Activated naive CD8-positive, alpha-beta T cell treated with anti-CD3 and anti-CD28 coated beads, Interleukin-2, amount 10 ng/mL, durations not matched to agents 7 days and 5 days (primary cell): ENCODE measurements at regions not wholly inside any gene's neighbourhood (a gene's known extent, or its start where the extent isn't known, plus 50 kb on each side); places are given as distances from the start of the nearest gene placed in this dataset.

Experiments used
- ATAC-seq: fragments of 150-1000 bp; cut with Tn5 transposase; one replicate; pipeline ENCODE4 v1.10.0; 2021; ENCODE audit warnings: low read depth, moderate library complexity
- POLR2A ChIA-PET: fragments of 350-600 bp; sonication (Branson Sonifier 250); formaldehyde crosslinking; loops from one replicate; lab custom pipeline; 2021; ENCODE audit warnings: antibody characterized with exemption; lab: Charles Lee
- DNase-seq: peaks from one replicate; pipeline ENCODE4 v3.0.0; 2021
- H3K27ac Mint-ChIP-seq: one replicate; pipeline ENCODE4 v1.8.0; 2022; ENCODE audit warnings: mild to moderate bottlenecking, mixed read lengths
- H3K27me3 Mint-ChIP-seq: one replicate; pipeline ENCODE4 v1.8.0; 2022; ENCODE audit warnings: mild to moderate bottlenecking, moderate library complexity, mixed read lengths
- H3K36me3 Mint-ChIP-seq: one replicate; pipeline ENCODE4 v1.8.0; 2021; ENCODE audit warnings: mild to moderate bottlenecking, mixed read lengths
- H3K4me1 Mint-ChIP-seq: one replicate; pipeline ENCODE4 v1.8.0; 2021; ENCODE audit warnings: mixed read lengths
- H3K4me3 Mint-ChIP-seq: one replicate; pipeline ENCODE4 v1.8.0; 2022; ENCODE audit warnings: mild to moderate bottlenecking, moderate library complexity, mixed read lengths
- H3K9me3 Mint-ChIP-seq: one replicate; pipeline ENCODE4 v1.8.0; 2021; ENCODE audit warnings: mixed read lengths

GRCh38 chr5:122565331-122565730 is 209.5 kb upstream of the SNX2 start:
- Mint-ChIP-seq H3K4me3 (no peak overlapping the region), H3K36me3 (no peaks in the 10 kb centered on the region), H3K27ac (no peak overlapping the region), H3K9me3 (no peaks in the 10 kb centered on the region), H3K4me1 (no peaks in the 10 kb centered on the region), H3K27me3 (no peaks in the 10 kb centered on the region)
- POLR2A ChIA-PET = no interaction called here
- no peak for ATAC-seq
- DNase-seq = no peak

GRCh38 chr5:122576256-122577016 is 198.4 kb upstream of the SNX2 start:
- no peaks in the 10 kb centered on the region for H3K9me3 Mint-ChIP-seq
- no peaks in the 10 kb centered on the region for H3K36me3 Mint-ChIP-seq
- ATAC-seq (no peak), DNase-seq (no peak)
- H3K27me3 Mint-ChIP-seq = peaks cover 4% of the 10 kb centered on the region
- H3K4me3 Mint-ChIP-seq = no peak overlapping the region
- no peaks in the 10 kb centered on the region for H3K4me1 Mint-ChIP-seq
- H3K27ac Mint-ChIP-seq = no peak overlapping the region
- POLR2A ChIA-PET = no interaction called here

GRCh38 chr5:122581629-122582028 is 193.3 kb upstream of the SNX2 start:
- Mint-ChIP-seq H3K4me1 (no peaks in the 10 kb centered on the region), H3K9me3 (no peaks in the 10 kb centered on the region), H3K36me3 (no peaks in the 10 kb centered on the region), H3K27me3 (peaks cover 5% of the 10 kb centered on the region), H3K4me3 (no peak overlapping the region), H3K27ac (no peak overlapping the region)
- POLR2A ChIA-PET = no interaction called here
- DNase-seq (no peak), ATAC-seq (no peak)

DNA sequence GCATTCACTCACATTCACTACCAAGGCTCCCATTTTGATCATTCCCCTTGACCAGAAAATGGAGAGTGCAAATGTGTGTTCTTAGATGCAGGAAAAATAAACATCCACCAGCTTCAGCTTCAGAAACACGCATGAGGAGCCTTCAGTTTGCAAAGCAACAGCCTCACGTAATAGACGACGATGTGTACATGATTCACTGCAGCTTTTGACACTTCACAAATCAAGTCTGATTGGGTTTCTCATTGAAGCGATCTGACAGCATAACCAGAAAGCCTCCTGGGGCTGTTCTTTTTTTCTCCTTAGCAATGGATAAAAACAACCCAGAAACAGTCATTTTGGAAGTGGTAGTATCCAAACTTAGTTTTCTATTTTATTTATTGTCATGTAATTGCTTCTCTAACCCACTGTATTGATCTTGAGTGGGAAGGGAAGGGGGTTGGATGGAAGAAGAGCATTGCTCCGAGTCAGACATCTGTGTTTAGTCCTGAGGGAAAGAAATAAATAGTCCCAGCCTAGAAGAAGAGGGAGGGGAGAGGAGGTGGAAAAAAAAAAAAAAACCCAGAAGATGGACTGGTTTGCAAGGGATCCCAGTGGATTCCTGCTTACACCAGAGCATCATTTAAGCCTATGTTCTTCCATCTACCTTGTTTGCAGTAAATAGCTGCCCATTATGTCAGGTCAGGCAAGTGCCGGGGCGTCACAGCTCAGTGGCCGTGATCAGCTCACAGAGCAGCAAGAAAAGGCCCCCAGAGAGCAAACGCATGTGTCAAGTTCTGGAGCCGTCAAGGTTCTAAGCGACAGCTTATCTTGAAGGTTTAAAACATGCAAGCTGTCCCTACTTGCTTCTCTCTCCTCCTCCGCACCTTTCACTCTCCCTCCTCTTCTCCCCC is 190.2 kb upstream of the SNX2 start:
- Mint-ChIP-seq H3K27ac (no peak overlapping the region), H3K9me3 (no peaks in the 10 kb centered on the region), H3K4me1 (no peaks in the 10 kb centered on the region), H3K4me3 (no peak overlapping the region), H3K27me3 (peaks cover 5% of the 10 kb centered on the region), H3K36me3 (no peaks in the 10 kb centered on the region)
- DNase-seq (no peak), ATAC-seq (no peak)
- POLR2A ChIA-PET = no interaction called here

- H3K4me3 Mint-ChIP-seq = no peak overlapping the region
- DNase-seq (no peak), ATAC-seq (no peak)
- H3K9me3 Mint-ChIP-seq = no peaks in the 10 kb centered on the region
- peaks cover 5% of the 10 kb centered on the region for H3K27me3 Mint-ChIP-seq
- POLR2A ChIA-PET = no interaction called here
- H3K27ac Mint-ChIP-seq = no peak overlapping the region
- no peaks in the 10 kb centered on the region for H3K36me3 Mint-ChIP-seq
- no peaks in the 10 kb centered on the region for H3K4me1 Mint-ChIP-seq
Observed at GRCh38 chr5:122585371-122585770, 189.5 kb upstream of the SNX2 start.

DNA sequence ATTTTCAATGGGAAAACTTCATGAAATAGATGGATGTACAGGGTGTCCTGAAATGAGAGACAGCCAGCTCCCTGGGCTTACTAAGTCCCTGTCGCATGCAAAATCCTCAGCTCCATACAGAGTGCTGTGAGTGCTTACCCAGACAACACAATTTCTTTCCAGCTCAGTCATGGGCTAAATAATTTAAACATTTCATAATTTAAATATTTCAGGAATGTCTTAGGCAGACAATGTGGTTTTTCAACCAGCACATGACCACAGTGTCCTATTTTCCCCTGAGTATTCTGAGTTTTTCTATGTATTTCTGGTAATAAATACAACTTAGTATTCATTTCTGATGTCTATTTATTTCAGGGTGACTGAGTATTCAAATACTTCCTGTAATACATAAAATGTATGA is 188.5 kb upstream of the SNX2 start:
- Mint-ChIP-seq H3K27ac (no peak overlapping the region), H3K36me3 (no peaks in the 10 kb centered on the region), H3K4me1 (no peaks in the 10 kb centered on the region), H3K27me3 (peaks cover 2% of the 10 kb centered on the region), H3K4me3 (no peak overlapping the region), H3K9me3 (no peaks in the 10 kb centered on the region)
- POLR2A ChIA-PET = no interaction called here
- DNase-seq (no peak), ATAC-seq (no peak)

DNA sequence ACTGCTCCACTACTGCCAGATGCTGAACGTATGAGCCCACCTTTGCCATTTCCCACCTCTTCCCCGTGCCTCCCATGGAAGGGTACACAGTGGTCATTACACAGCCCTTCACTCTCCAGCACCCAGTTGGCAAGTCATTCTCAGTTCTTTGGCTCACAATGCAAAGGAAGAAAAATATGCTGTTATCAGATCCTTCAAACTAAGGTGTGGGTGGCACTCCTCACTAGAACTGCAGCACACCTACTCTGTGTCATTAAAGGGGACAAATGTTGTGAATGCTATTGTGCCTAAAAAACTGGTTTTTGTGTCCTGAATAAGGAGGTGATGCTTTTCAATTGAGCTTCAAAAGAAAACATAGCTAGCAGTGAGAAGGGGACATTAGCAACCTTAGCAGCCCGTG is 183.1 kb upstream of the SNX2 start:
- no peak overlapping the region for H3K27ac Mint-ChIP-seq
- POLR2A ChIA-PET = no interaction called here
- H3K4me1 Mint-ChIP-seq = no peaks in the 10 kb centered on the region
- DNase-seq = no peak
- H3K9me3 Mint-ChIP-seq = no peaks in the 10 kb centered on the region
- no peaks in the 10 kb centered on the region for H3K36me3 Mint-ChIP-seq
- H3K27me3 Mint-ChIP-seq = no peaks in the 10 kb centered on the region
- no peak for ATAC-seq
- H3K4me3 Mint-ChIP-seq = no peak overlapping the region

DNA sequence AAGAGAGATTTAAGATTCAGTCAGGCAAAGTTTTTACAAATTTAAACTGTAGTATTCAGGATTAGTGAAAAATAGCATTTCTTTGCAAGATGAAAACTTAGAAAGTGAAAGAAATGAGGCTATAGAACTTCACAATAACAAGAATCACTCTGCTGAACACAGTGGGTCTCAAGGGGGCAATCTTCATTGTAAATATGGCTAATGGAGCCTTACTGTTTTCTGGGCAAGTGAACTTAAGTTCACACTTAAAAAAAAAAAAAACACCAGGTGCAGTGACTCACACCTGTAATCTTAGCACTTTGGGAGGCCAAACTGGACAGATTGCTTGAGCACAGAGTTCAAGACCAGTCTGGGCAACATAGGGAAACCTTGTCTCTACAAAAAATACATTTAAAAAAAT is 175.9 kb upstream of the SNX2 start:
- DNase-seq (no peak), ATAC-seq (no peak)
- Mint-ChIP-seq H3K27ac (no peak overlapping the region), H3K36me3 (no peaks in the 10 kb centered on the region), H3K4me1 (no peaks in the 10 kb centered on the region), H3K4me3 (no peak overlapping the region), H3K27me3 (no peaks in the 10 kb centered on the region), H3K9me3 (no peaks in the 10 kb centered on the region)
- POLR2A ChIA-PET = no interaction called here

DNA sequence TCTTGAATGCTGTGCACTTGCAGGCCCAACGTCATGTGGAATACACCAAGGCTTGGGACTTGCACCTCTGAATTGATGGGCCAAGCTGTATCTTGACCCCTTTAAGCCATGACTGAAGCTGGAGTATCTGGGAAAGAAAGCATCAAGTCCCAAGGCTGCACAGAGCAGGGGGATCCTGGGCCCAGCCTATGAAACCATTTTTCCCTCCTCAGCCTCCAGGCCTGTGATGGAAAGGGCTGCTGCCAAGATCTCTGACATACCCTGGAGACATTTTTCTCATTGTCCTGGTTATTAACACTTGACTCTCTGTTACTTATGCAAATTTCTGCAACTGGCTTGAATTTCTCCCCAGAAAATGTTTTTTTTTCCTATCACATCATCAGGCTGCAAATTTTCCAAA is 174.0 kb upstream of the SNX2 start:
- no peaks in the 10 kb centered on the region for H3K9me3 Mint-ChIP-seq
- H3K27ac Mint-ChIP-seq = no peak overlapping the region
- POLR2A ChIA-PET = no interaction called here

DNA sequence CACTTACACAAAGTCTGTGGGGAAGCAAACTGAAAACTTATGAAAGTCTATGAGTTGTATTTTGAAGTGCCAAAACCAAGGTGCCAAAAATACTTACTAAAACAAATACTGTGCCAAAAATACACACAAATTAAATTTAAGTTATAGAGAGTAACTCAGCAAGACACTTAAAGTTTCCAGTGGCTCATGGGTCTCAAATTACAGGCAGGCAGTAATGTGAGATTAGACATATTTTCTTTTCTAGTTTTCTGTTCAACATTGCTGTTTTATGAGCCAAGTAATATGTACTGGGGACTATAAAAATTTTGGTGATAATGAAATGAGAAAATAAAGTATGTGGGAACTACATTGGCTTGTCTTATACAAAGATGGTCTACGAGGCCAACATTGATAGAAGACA is 172.2 kb upstream of the SNX2 start:
- POLR2A ChIA-PET = no interaction called here
- ATAC-seq = no peak
- Mint-ChIP-seq H3K27ac (no peak overlapping the region), H3K9me3 (no peaks in the 10 kb centered on the region), H3K4me1 (no peaks in the 10 kb centered on the region), H3K36me3 (no peaks in the 10 kb centered on the region), H3K4me3 (no peak overlapping the region), H3K27me3 (no peaks in the 10 kb centered on the region)
- DNase-seq = no peak

More for the DNA sequence above, 174.0 kb upstream of the SNX2 start:
- Mint-ChIP-seq H3K27me3 (no peaks in the 10 kb centered on the region), H3K4me1 (no peaks in the 10 kb centered on the region), H3K4me3 (no peak overlapping the region), H3K36me3 (no peaks in the 10 kb centered on the region)
- ATAC-seq (no peak), DNase-seq (no peak)

- Mint-ChIP-seq H3K36me3 (no peaks in the 10 kb centered on the region), H3K27ac (no peak overlapping the region), H3K4me3 (no peak overlapping the region), H3K4me1 (no peaks in the 10 kb centered on the region), H3K9me3 (no peaks in the 10 kb centered on the region), H3K27me3 (no peaks in the 10 kb centered on the region)
- DNase-seq (no peak), ATAC-seq (no peak)
- POLR2A ChIA-PET = no interaction called here
Observed at GRCh38 chr5:122605236-122605635, 169.6 kb upstream of the SNX2 start.

DNA sequence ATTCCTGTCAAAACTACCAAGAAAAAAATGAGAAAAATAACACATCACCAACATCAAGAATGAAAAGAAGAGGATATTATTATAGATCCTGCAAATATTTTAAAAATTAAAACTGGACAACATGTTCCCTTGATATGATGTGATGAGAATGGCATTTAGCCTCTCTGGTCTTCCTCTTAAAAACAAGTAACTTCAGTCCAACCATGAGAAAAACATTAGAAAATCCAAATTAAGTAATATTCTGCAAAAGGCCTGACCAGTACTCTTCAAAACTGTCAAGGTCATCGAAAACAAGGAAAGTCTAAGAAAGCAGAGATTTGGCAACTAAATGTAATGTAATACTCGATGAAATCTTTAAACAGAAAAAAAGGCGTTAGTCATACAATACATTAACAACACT is 167.1 kb upstream of the SNX2 start:
- Mint-ChIP-seq H3K4me3 (no peak overlapping the region), H3K27ac (no peak overlapping the region), H3K27me3 (no peaks in the 10 kb centered on the region), H3K36me3 (no peaks in the 10 kb centered on the region), H3K4me1 (no peaks in the 10 kb centered on the region), H3K9me3 (no peaks in the 10 kb centered on the region)
- no peak for DNase-seq
- POLR2A ChIA-PET = no interaction called here
- no peak for ATAC-seq

- H3K4me1 Mint-ChIP-seq = no peaks in the 10 kb centered on the region
- H3K36me3 Mint-ChIP-seq = no peaks in the 10 kb centered on the region
- ATAC-seq (no peak), DNase-seq (no peak)
- no peak overlapping the region for H3K4me3 Mint-ChIP-seq
- no peaks in the 10 kb centered on the region for H3K9me3 Mint-ChIP-seq
- H3K27ac Mint-ChIP-seq = no peak overlapping the region
- H3K27me3 Mint-ChIP-seq = no peaks in the 10 kb centered on the region
- POLR2A ChIA-PET = no interaction called here
Observed at GRCh38 chr5:122608222-122608621, 166.7 kb upstream of the SNX2 start.

GRCh38 chr5:122611406-122611805 is 163.5 kb upstream of the SNX2 start:
- no peak for DNase-seq
- ATAC-seq = no peak
- H3K27ac Mint-ChIP-seq = no peak overlapping the region
- H3K4me3 Mint-ChIP-seq = no peak overlapping the region
- POLR2A ChIA-PET = no interaction called here
- no peaks in the 10 kb centered on the region for H3K36me3 Mint-ChIP-seq
- H3K4me1 Mint-ChIP-seq = no peaks in the 10 kb centered on the region
- H3K9me3 Mint-ChIP-seq = no peaks in the 10 kb centered on the region
- no peaks in the 10 kb centered on the region for H3K27me3 Mint-ChIP-seq
